OCI-LY3 (cell line): ENCODE measurements at regions not wholly inside any gene's neighbourhood (a gene's known extent, or its start where the extent isn't known, plus 50 kb on each side); places are given as distances from the start of the nearest gene placed in this dataset.

Experiments
- CTCF ChIP-seq: fragments of 200-600, 300-600 bp; sonication (generic); IDR thresholded peaks from 2 replicates; pipeline ENCODE4 v1.5.1; 2014; ENCODE audit warnings: antibody characterized with exemption, low read length, low read depth
- EZH2phosphoT487 ChIP-seq: fragments of 200-600 bp; shearing (Covaris generic); IDR thresholded peaks from 2 replicates; pipeline ENCODE4 v1.6.1; 2018; ENCODE audit warnings: antibody characterized with exemption, mixed run types, low read depth

DNA sequence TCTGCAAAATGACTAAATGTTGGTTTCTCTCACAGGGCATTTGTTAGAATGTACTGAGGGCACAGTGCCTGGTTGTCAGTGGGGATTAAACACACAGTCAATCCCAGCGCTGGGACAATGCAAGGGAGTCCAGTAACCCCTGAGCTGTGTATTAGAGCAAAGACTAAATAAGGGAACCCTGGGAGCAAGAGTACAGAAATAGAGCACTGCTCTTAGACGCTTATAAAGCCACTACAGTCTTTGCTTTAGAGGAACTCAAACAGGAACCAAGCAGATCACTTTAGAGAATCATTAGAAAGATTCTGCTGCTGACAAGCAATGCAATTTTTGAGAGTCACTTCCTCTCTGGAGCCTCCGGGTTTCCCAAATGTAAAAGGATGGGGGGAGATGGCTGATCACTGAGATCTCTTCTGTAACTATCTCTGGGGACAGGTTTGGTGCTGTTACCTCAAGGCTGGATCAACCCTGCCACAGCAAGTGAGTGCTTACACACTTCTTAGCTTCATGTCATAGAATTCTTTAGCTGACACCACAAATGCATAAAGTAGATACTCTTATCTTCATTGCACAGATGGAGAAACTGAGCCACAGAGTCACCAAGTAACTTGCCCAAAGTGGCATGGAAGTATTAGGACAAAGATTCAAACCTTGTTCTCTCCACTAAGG lies 137.8 kb upstream of the CPEB2 start:
- TF ChIP-seq CTCF (no peak), EZH2phosphoT487 (no peak)
